GM12874 (cell line): ENCODE measurements at regions not wholly inside any gene's neighbourhood (a gene's known extent, or its start where the extent isn't known, plus 50 kb on each side); places are given as distances from the start of the nearest gene placed in this dataset.

Experiments
- CTCF ChIP-seq: IDR thresholded peaks from 2 replicates; pipeline ENCODE4 v1.5.1; 2011; ENCODE audit warnings: low read depth, mild to moderate bottlenecking, control low read depth, low read length, moderate library complexity; ENCODE audit not compliant: insufficient read depth

- TF ChIP-seq CTCF, result no peak
Observed at GRCh38 chr17:79560527-79560926, 50.3 kb downstream of the RBFOX3 start.

- no peak for TF ChIP-seq CTCF
Observed at GRCh38 chr17:79559111-79559887, 51.6 kb downstream of the RBFOX3 start.

- TF ChIP-seq CTCF, result no peak
Observed at GRCh38 chr17:79558091-79558900, 52.6 kb downstream of the RBFOX3 start.

- TF ChIP-seq CTCF, result no peak
Observed at GRCh38 chr17:79557276-79558090, 53.4 kb downstream of the RBFOX3 start.

GRCh38 chr17:79556271-79556670, 54.6 kb downstream of the RBFOX3 start:
- no peak for TF ChIP-seq CTCF

GRCh38 chr17:79555543-79555942, 55.3 kb downstream of the RBFOX3 start:
- no peak for TF ChIP-seq CTCF

GRCh38 chr17:79552824-79553223, 58.0 kb downstream of the RBFOX3 start:
- no peak for TF ChIP-seq CTCF
